ENCODE measurements at regions not wholly inside any gene's neighbourhood (a gene's known extent, or its start where the extent isn't known, plus 50 kb on each side); places are given as distances from the start of the nearest gene placed in this dataset.

- TF ChIP-seq CTCF (conservative IDR thresholded peaks at IDR 0.05 in 1 of 2, IDR thresholded peaks at IDR 0.05 in 1 of 2; ENCODE audit: extremely low read depth in 1 of 2, insufficient read depth in 1 of 2, low read depth in 1 of 2, low read length in 2 of 2) = no peak
- no peak for TF ChIP-seq EZH2 (IDR thresholded peaks at IDR 0.05; ENCODE audit: borderline replicate concordance, low read length)
Observed at GRCh38 chr16:65781855-65782254, 584.6 kb upstream of the CDH5 start.
